A549 (cell line): ENCODE measurements at regions not wholly inside any gene's neighbourhood (a gene's known extent, or its start where the extent isn't known, plus 50 kb on each side); places are given as distances from the start of the nearest gene placed in this dataset.
A peak's percentile ranks its signal among the peaks of the same experiment; 100 is the strongest.

Experiments
- ATAC-seq, 2 experiments: fragments of 200-7000 bp in 1 of 2; fragments of >200 bp in 1 of 2; cut with Nextera tagmentation in 1 of 2; cut with Tn5 transposase in 1 of 2; 3 replicates each; pipeline versions ENCODE4 v1.8.0 to v1.9.1; 2018 to 2020; ENCODE audit warnings: mild to moderate bottlenecking in 1 of 2, moderate library complexity in 1 of 2
- CTCF ChIA-PET: fragments of 300-600 bp; sonication (Branson Sonifier 250); formaldehyde crosslinking; extraction: SDS; loops from one replicate; lab custom pipeline; 2021; ENCODE audit warnings: antibody characterized with exemption, inconsistent platforms; lab: Yijun Ruan, JAX
- POLR2A ChIA-PET: fragments of 350-600 bp; formaldehyde crosslinking; extraction: SDS; loops from one replicate; lab custom pipeline; 2021; ENCODE audit warnings: antibody characterized with exemption, inconsistent platforms; lab: Yijun Ruan, JAX
- DNase-seq, 2 experiments: peaks; one replicate each; pipeline versions ENCODE4 v3.0.0 to v3.0.0-alpha.2; 2011 to 2016; ENCODE audit warnings: low read depth in 1 of 2, low spot score in 1 of 2
- FAIRE-seq: peaks from 2 replicates; lab custom pipeline; 2011; peaks lifted over from hg19 to GRCh38; lab: Jason Lieb, UNC
- H3K27ac ChIP-seq, 2 experiments: fragments of >200 bp; sonication (Bioruptor Twin); formaldehyde crosslinking; 3 replicates each; pipeline ENCODE4 v1.5.1; 2016 to 2017
- H3K4me1 ChIP-seq: fragments of >200 bp; sonication (Bioruptor Twin); formaldehyde crosslinking; 3 replicates; pipeline ENCODE4 v1.6.1; 2016
- H3K4me2 ChIP-seq: fragments of >200 bp; sonication (Bioruptor Twin); formaldehyde crosslinking; 3 replicates; pipeline ENCODE4 v1.6.1; 2016
- H3K4me3 ChIP-seq: fragments of >200 bp; sonication (Bioruptor Twin); formaldehyde crosslinking; 3 replicates; pipeline ENCODE4 v1.5.1; 2016
- H3K9me3 ChIP-seq: fragments of >200 bp; sonication (Bioruptor Twin); formaldehyde crosslinking; 3 replicates; pipeline ENCODE4 v1.6.1; 2016
- BCL3 ChIP-seq: fragments of >200 bp; sonication (Bioruptor Twin); formaldehyde crosslinking; IDR thresholded peaks from 3 replicates; pipeline ENCODE4 v1.6.1; 2016
- CBX2 ChIP-seq: fragments of 200-600 bp; sonication (generic); IDR thresholded peaks from 2 replicates; pipeline ENCODE4 v1.6.1; 2016; ENCODE audit warnings: low read depth, mild to moderate bottlenecking, borderline replicate concordance
- CEBPB ChIP-seq, 2 experiments: fragments of >200 bp in 1 of 2; sonication (Bioruptor Twin) in 1 of 2; formaldehyde crosslinking in 1 of 2; IDR thresholded peaks; 2 replicates each; pipeline ENCODE4 v1.6.1; 2012 to 2016
- CHD2 ChIP-seq: fragments of 150-350 bp; IDR thresholded peaks from 2 replicates; pipeline ENCODE4 v1.6.1; 2014; ENCODE audit warnings: low read length; ENCODE audit not compliant: partially characterized antibody
- CTCF ChIP-seq: fragments of >200 bp; sonication (Bioruptor Twin); formaldehyde crosslinking; IDR thresholded peaks from 3 replicates; pipeline ENCODE4 v1.5.1; 2016
- ELK1 ChIP-seq: fragments of 150-350 bp; IDR thresholded peaks from 2 replicates; pipeline ENCODE4 v1.6.1; 2014; ENCODE audit warnings: low read depth, mild to moderate bottlenecking, low read length
- ESRRA ChIP-seq: fragments of 150-350 bp; IDR thresholded peaks from 2 replicates; pipeline ENCODE4 v1.6.1; 2014; ENCODE audit warnings: mild to moderate bottlenecking, low read length, borderline replicate concordance
- HDAC2 ChIP-seq: fragments of 200-600 bp; sonication (generic); IDR thresholded peaks from 2 replicates; pipeline ENCODE4 v1.6.1; 2016
- HEYL ChIP-seq: fragments of 250-450 bp; sonication (Bioruptor Pico); IDR thresholded peaks from 2 replicates; pipeline ENCODE4 v1.8.0; 2021; ENCODE audit warnings: mild to moderate bottlenecking, moderate library complexity
- HMGXB4 ChIP-seq: fragments of 250-450 bp; sonication (Bioruptor Pico); IDR thresholded peaks from 2 replicates; pipeline ENCODE4 v1.5.0; 2021; ENCODE audit warnings: mild to moderate bottlenecking, moderate library complexity, borderline replicate concordance
- HOXB13 ChIP-seq: fragments of 250-450 bp; sonication (Bioruptor Pico); IDR thresholded peaks from 2 replicates; pipeline ENCODE4 v1.5.0; 2020; ENCODE audit warnings: low read depth, mild to moderate bottlenecking, moderate library complexity
- KDM5A ChIP-seq: fragments of 200-600 bp; sonication (generic); IDR thresholded peaks from 2 replicates; pipeline ENCODE4 v1.6.1; 2016; ENCODE audit warnings: antibody characterized with exemption, mild to moderate bottlenecking
- MAFK ChIP-seq: fragments of 450-650 bp; IDR thresholded peaks from 2 replicates; pipeline ENCODE4 v1.6.1; 2014; ENCODE audit not compliant: partially characterized antibody
- MAX ChIP-seq: IDR thresholded peaks from 2 replicates; pipeline ENCODE4 v1.6.1; 2012
- MYC ChIP-seq: IDR thresholded peaks from 2 replicates; pipeline ENCODE4 v1.6.1; 2012; ENCODE audit warnings: mild to moderate bottlenecking, inconsistent platforms, low read length, improper control_type of control experiment, borderline replicate concordance
- NR3C1 ChIP-seq: fragments of >200 bp; sonication (Bioruptor Twin); formaldehyde crosslinking; IDR thresholded peaks from 3 replicates; pipeline ENCODE4 v1.6.1; 2017
- PBX3 ChIP-seq: IDR thresholded peaks from 2 replicates; pipeline ENCODE4 v1.6.1; 2012
- POLR2A ChIP-seq: IDR thresholded peaks from 2 replicates; pipeline ENCODE4 v1.6.1; 2012; ENCODE audit warnings: mild to moderate bottlenecking, low read length
- POLR2AphosphoS2 ChIP-seq: conservative IDR thresholded peaks from 2 replicates; pipeline ENCODE4 v1.6.1; 2012; ENCODE audit warnings: low read length, improper control_type of control experiment, inconsistent platforms
- RCOR1 ChIP-seq: fragments of 150-350 bp; IDR thresholded peaks from 2 replicates; pipeline ENCODE4 v1.6.1; 2014; ENCODE audit warnings: antibody characterized with exemption, low read length, low read depth
- ZC3H11A ChIP-seq: fragments of 450-650 bp; IDR thresholded peaks from 2 replicates; pipeline ENCODE4 v1.6.1; 2014; ENCODE audit warnings: antibody characterized with exemption, mild to moderate bottlenecking
- ZNF302 ChIP-seq: fragments of 250-450 bp; sonication (Bioruptor Pico); IDR thresholded peaks from 2 replicates; pipeline ENCODE4 v1.9.0; 2021; ENCODE audit warnings: inconsistent platforms, mild to moderate bottlenecking, moderate library complexity
- ZSCAN20 ChIP-seq: fragments of 250-450 bp; sonication (Bioruptor Pico); IDR thresholded peaks from 2 replicates; pipeline ENCODE4 v1.8.0; 2022; ENCODE audit warnings: mild to moderate bottlenecking, moderate library complexity
- WGBS: methylation state at CpG from one replicate; pipeline ENCODE4 v1.1.6; 2017; ENCODE audit errors: missing lambda C conversion rate; 5-methylcytosine and 5-hydroxymethylcytosine counted together

GRCh38 chr7:106347229-106347833 is 62.5 kb upstream of the NAMPT start:
- Histone ChIP-seq H3K4me2 (no peak overlapping the region), H3K27ac (peak overlapping the region; percentile 34 to 75; a peak in 5 of 6 replicates), H3K9me3 (peaks cover 50% of the 10 kb centered on the region), H3K4me3 (no peak overlapping the region), H3K4me1 (peaks cover 18% of the 10 kb centered on the region)
- ATAC-seq (no peak), FAIRE-seq (no peak), DNase-seq (no peak)
- POLR2A ChIA-PET = interaction anchor here (1.7 kb wide), 1 partner anchor 63 kb away, joined by 14 read pairs; the partner anchor contains the start of gene NAMPT
- 87% methylated on average over 3 of the region's 3 CpGs for WGBS
- TF ChIP-seq PBX3 (no peak), HEYL (CRISPR knock-in tag) (no peak), ZSCAN20 (no peak), ZNF302 (CRISPR knock-in tag) (no peak), CEBPB (IDR thresholded peaks at IDR 0.05) (no peak), HMGXB4 (CRISPR knock-in tag) (no peak), CBX2 (no peak), MYC (no peak), POLR2AphosphoS2 (no peak), RCOR1 (no peak), MAFK (no peak), HOXB13 (CRISPR knock-in tag) (no peak), ZC3H11A (no peak), CTCF (no peak), ELK1 (no peak), BCL3 (no peak), POLR2A (no peak), NR3C1 (no peak)
- CTCF ChIA-PET = interaction anchor here (1.0 kb wide), 1 partner anchor 115 kb away, joined by 3 read pairs; no protein-coding TSS in a partner anchor

- CTCF ChIA-PET = interaction anchor here (0.6 to 1.0 kb wide), 3 partner anchors 62 to 253 kb away, joined by 3 read pairs; partner anchors contain the start of gene NAMPT
- peak overlapping the region; percentile 38 for H3K4me2 ChIP-seq
- peaks cover 18% of the 10 kb centered on the region for H3K4me1 ChIP-seq
- WGBS = 23% methylated on average over 2 of the region's 2 CpGs
- DNase-seq (peak; percentile 21 to 75), ATAC-seq (peak; percentile 55 to 59; a peak in 5 of 6 replicates), FAIRE-seq (no peak)
- POLR2A ChIA-PET = interaction anchor here (1.7 kb wide), 1 partner anchor 62 kb away, joined by 14 read pairs; the partner anchor contains the start of gene NAMPT
- no peak overlapping the region for H3K4me3 ChIP-seq
- peaks cover 56% of the 10 kb centered on the region for H3K9me3 ChIP-seq
- H3K27ac ChIP-seq = peak overlapping the region; percentile 34 to 75; a peak in 5 of 6 replicates
- no peak for TF ChIP-seq CHD2
- 0 out of 3 replicates have a peak, but pooled peaks have one; percentile 29 for TF ChIP-seq BCL3
- no peak for TF ChIP-seq HDAC2
- TF ChIP-seq CEBPB (IDR thresholded peaks at IDR 0.05) = peak; percentile 84 to 90
- no peak for TF ChIP-seq KDM5A
- no peak for TF ChIP-seq MAX
- TF ChIP-seq ESRRA = no peak
- TF ChIP-seq RCOR1 = no peak
- TF ChIP-seq CTCF = no peak
- TF ChIP-seq ELK1 = no peak
Measured at GRCh38 chr7:106346678-106347217, 62.0 kb upstream of the NAMPT start.
